Fibroblast of peridontal ligament (primary cell): ENCODE measurements at regions not wholly inside any gene's neighbourhood (a gene's known extent, or its start where the extent isn't known, plus 50 kb on each side); places are given as distances from the start of the nearest gene placed in this dataset.
"Not testable (repeated sequence)": the region's sequence is repeated elsewhere in the genome, so short reads cannot be mapped to it uniquely, and the experiment has no call there.

Experiments used
- DNase-seq: peaks from one replicate; pipeline ENCODE4 v3.0.0-alpha.2; 2010; ENCODE audit errors: extremely low read depth

GRCh38 chr13:69092615-69093322 lies 1014.9 kb upstream of the ATXN8OS start:
- DNase-seq, result no peak

DNA sequence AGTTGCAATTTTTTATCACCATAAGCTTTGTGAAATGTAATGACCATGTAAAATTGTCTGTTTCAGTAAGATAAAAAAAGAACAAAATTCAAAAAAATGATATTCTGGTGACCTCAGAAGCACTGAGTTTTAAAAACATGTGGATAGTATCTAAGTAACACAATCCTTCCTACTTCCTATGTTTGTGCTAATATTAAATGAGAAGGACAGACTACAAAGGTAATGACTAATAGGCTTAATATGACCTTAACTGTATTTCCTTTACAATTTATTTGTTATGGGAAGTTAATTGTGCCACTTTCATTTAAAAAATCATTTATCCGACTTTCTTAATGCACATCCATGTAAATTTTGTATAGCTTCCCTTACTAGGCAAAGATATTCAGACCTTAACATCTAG lies 1030.4 kb upstream of the ATXN8OS start:
- DNase-seq, result no peak

- DNase-seq, result no peak
These were observed 1038.0 kb upstream of the ATXN8OS start for GRCh38 chr13:69069554-69070133.

DNA sequence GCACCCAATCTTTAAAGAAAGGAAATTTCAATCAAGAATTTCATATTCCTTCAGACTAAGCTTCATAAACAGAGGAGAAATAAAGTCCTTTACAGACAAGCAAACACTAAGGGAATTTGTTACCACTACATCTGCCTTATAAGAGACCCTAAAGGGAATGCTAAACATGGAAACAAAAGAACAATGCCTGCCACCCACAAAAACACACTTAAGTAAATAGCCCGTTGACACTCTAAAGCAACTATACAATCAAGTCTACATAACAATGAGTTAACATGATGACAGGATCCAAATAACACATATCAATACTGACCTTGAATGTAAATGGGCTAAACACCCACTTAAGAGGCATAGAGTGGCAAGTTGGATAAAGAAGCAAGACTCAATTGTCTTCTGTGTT lies 1056.9 kb upstream of the ATXN8OS start:
- no peak for DNase-seq

GRCh38 chr13:69044629-69045028 lies 1063.0 kb upstream of the ATXN8OS start:
- no peak for DNase-seq

- DNase-seq, result no peak
These were observed 1066.7 kb upstream of the ATXN8OS start for GRCh38 chr13:69040898-69041297.

DNA sequence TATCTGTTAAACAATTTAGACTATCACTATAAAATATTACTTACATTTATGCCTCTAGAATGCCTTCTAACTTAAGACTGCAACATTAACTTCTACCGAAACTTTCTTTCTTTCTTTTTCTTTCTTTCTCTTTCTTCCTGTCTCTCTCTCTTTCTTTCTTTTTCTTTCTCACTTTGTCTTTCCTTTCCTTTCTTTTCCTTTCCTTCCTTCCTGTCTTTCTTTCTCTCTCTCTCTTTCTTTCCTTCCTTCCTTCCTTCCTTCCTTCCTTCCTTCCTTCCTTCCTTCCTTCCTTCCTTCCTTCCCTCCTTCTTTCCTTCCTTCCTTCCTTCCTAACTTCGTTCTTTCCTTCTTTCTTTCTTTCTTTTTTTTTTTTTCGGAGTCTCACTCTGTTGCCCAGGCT lies 1071.9 kb upstream of the ATXN8OS start:
- no peak for DNase-seq

GRCh38 chr13:69028936-69029335 lies 1078.7 kb upstream of the ATXN8OS start:
- no peak for DNase-seq

- no peak for DNase-seq
These were observed 1087.5 kb upstream of the ATXN8OS start for GRCh38 chr13:69020120-69020519.

DNA sequence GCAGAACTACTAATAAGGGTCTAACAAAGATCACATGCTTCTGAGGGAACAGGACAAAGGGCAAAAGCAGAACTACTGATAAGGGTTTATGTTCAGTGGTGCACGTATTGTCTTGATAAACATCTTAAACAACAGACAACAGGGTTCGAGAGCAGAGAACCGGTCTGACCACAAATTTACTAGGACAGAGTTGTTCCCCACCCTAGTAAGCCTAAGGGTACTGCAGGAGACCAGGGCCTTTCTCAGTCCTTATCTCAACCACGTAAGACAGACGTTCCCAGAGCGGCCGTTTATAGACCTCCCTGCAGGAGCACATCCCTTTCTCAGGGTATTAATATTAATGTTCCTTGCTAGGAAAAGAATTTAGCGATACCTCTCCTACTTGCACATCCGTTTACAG lies 1089.5 kb upstream of the ATXN8OS start:
- not testable (repeated sequence) for DNase-seq

DNA sequence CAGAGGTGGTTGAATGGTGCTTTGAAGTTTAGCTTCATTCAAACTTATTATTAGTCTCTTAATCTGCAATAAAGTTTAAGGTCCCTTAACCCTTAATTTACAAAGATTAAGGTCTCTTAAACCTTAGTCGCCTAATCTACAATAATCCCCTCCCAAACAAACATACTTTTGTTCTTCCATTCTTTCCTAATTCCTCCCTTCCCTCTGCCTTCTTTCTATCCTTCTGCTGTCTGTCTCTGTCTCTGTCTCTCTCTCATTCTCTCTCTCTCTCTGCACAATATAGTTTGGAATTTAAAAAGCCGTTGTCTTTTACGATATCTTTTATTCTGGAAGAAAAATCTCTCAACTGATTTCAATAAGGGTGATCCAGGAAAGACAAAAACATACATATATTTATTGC lies 1096.8 kb upstream of the ATXN8OS start:
- no peak for DNase-seq

DNA sequence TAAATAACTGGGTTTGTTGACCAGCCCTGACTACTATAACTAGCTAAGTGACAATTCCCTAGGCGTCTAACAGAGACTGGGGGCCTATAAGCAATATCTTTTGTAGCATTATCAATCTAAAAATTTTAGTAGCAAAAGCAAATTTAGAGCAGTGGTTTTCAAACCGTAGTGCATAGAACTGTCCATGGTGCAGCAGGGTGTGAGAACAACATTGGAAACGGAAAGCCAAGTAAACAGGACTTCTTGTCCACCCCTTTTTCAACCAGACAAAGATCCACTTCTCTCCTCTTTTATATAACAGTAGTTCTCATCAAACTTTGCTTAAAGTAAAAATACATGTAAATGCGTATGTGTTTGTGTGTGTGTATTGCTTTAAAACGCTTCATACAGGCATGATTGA lies 1099.1 kb upstream of the ATXN8OS start:
- no peak for DNase-seq

- no peak for DNase-seq
These were observed 1109.6 kb upstream of the ATXN8OS start for GRCh38 chr13:68998056-68998455.

DNA sequence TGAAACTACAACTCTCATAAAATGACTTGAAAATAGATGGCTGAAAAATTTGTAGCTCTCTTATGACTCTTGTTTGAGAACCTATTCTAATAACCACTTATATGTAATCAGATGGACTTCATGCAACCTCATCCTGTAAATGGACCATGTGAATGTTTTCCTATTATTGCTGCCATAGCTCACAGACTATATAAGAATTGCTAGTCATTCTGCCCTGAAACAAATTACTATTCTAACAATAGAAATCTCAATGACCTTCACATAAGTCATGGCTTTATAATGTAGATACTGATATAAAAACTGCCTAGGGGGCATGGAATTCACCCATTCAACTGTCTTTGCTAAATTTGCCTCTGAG lies 1111.0 kb upstream of the ATXN8OS start:
- DNase-seq, result no peak

DNA sequence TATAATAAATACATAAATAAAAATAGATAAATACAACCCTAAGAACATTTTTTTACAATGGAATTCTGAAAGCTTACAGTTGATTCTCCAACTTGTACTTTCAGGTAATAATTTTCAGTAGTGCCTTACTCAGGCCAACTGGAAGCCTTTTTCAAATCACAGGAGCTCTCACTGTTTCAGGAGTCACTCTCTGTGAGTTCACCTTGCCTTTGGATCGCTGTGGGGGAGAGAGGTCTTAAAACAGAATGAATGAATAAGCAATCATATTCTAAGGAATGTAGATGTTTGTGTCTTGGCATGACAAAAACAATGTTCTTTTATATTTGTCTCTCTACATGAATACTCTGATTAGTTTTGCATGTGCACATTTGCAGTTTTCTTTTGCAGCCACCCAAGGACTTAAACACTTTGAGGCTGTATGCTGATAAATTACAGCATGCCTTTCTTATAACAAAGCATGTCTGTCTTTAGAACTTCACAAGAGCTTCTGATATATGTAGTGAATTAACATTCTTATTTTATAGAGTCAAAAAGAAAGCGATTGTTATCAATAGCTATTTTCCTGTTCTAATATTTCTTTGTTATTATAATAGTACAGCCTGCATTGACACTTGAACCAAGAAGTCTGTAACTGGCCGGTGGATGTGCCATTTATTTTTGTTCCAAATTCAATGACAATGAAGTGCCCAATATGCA lies 1111.5 kb upstream of the ATXN8OS start:
- DNase-seq, result no peak

GRCh38 chr13:68993154-68993553 lies 1114.5 kb upstream of the ATXN8OS start:
- no peak for DNase-seq

GRCh38 chr13:68988176-68988575 lies 1119.5 kb upstream of the ATXN8OS start:
- DNase-seq, result no peak

- DNase-seq, result no peak
These were observed 1120.0 kb upstream of the ATXN8OS start for GRCh38 chr13:68987585-68987984.

- no peak for DNase-seq
These were observed 1122.8 kb upstream of the ATXN8OS start for GRCh38 chr13:68984688-68985319.

GRCh38 chr13:68982961-68983619 lies 1124.5 kb upstream of the ATXN8OS start:
- no peak for DNase-seq

- no peak for DNase-seq
These were observed 1131.3 kb upstream of the ATXN8OS start for GRCh38 chr13:68976287-68976686.

- no peak for DNase-seq
These were observed 1137.1 kb upstream of the ATXN8OS start for GRCh38 chr13:68970532-68970931.
